ENCODE measurements at regions not wholly inside any gene's neighbourhood (a gene's known extent, or its start where the extent isn't known, plus 50 kb on each side); places are given as distances from the start of the nearest gene placed in this dataset.

- DNase-seq (ENCODE audit: low spot score) = no peak
Measured at GRCh38 chr18:25810736-25811135, 279.7 kb downstream of the SS18 start.

GRCh38 chr18:25805939-25806338 is 284.5 kb downstream of the SS18 start:
- no peak for DNase-seq (ENCODE audit: low spot score)

- no peak for DNase-seq (ENCODE audit: low spot score)
Measured at GRCh38 chr18:25805323-25805722, 285.1 kb downstream of the SS18 start.

GRCh38 chr18:25799231-25799630 is 291.2 kb downstream of the SS18 start:
- DNase-seq (ENCODE audit: low spot score) = no peak

- no peak for DNase-seq (ENCODE audit: low spot score)
Measured at GRCh38 chr18:25798046-25798445, 292.4 kb downstream of the SS18 start.

- DNase-seq (ENCODE audit: low spot score) = no peak
Measured at GRCh38 chr18:25795213-25795612, 295.2 kb downstream of the SS18 start.

- DNase-seq (ENCODE audit: low spot score) = no peak
Measured at GRCh38 chr18:25787276-25787675, 303.1 kb downstream of the SS18 start.

- DNase-seq (ENCODE audit: low spot score) = peak; percentile 3
Measured at GRCh38 chr18:25786758-25787157, 303.7 kb downstream of the SS18 start.

- no peak for DNase-seq (ENCODE audit: low spot score)
Measured at GRCh38 chr18:25780105-25780504, 310.3 kb downstream of the SS18 start.

GRCh38 chr18:25771796-25772195 is 318.6 kb downstream of the SS18 start:
- DNase-seq (ENCODE audit: low spot score) = no peak

GRCh38 chr18:25764777-25765176 is 325.6 kb downstream of the SS18 start:
- no peak for DNase-seq (ENCODE audit: low spot score)

GRCh38 chr18:25759111-25759510 is 331.3 kb downstream of the SS18 start:
- no peak for DNase-seq (ENCODE audit: low spot score)

- DNase-seq (ENCODE audit: low spot score) = no peak
Measured at GRCh38 chr18:25743646-25744151, 346.7 kb downstream of the SS18 start.

- no peak for DNase-seq (ENCODE audit: low spot score)
Measured at GRCh38 chr18:25739376-25739775, 351.0 kb downstream of the SS18 start.

GRCh38 chr18:25737710-25738311 is 352.6 kb downstream of the SS18 start:
- DNase-seq (ENCODE audit: low spot score) = no peak

- DNase-seq (ENCODE audit: low spot score) = no peak
Measured at GRCh38 chr18:25736516-25736915, 353.9 kb downstream of the SS18 start.

- no peak for DNase-seq (ENCODE audit: low spot score)
Measured at GRCh38 chr18:25735459-25735858, 355.0 kb downstream of the SS18 start.

GRCh38 chr18:25734336-25734735 is 356.1 kb downstream of the SS18 start:
- no peak for DNase-seq (ENCODE audit: low spot score)

GRCh38 chr18:25732862-25733261 is 357.6 kb downstream of the SS18 start:
- DNase-seq (ENCODE audit: low spot score) = no peak

- no peak for DNase-seq (ENCODE audit: low spot score)
Measured at GRCh38 chr18:25729072-25729471, 361.3 kb downstream of the SS18 start.

GRCh38 chr18:25727281-25727985 is 363.0 kb downstream of the SS18 start:
- peak; percentile 27 for DNase-seq (ENCODE audit: low spot score)

- peak; percentile 79 for DNase-seq (ENCODE audit: low spot score)
Measured at GRCh38 chr18:25726298-25726697, 364.1 kb downstream of the SS18 start.

- DNase-seq (ENCODE audit: low spot score) = no peak
Measured at GRCh38 chr18:25725501-25725900, 364.9 kb downstream of the SS18 start.

- no peak for DNase-seq (ENCODE audit: low spot score)
Measured at GRCh38 chr18:25724997-25725396, 365.4 kb downstream of the SS18 start.
